Mesendoderm (in vitro differentiated cells): ENCODE measurements at regions not wholly inside any gene's neighbourhood (a gene's known extent, or its start where the extent isn't known, plus 50 kb on each side); places are given as distances from the start of the nearest gene placed in this dataset.

Experiments used
- DNase-seq: peaks from one replicate; pipeline ENCODE4 v3.0.0; 2013
- H2AK5ac ChIP-seq: 2 replicates; pipeline ENCODE4 v1.6.1; 2013; ENCODE audit warnings: low read length, inconsistent platforms
- H2BK120ac ChIP-seq: 2 replicates; pipeline ENCODE4 v1.6.1; 2013; ENCODE audit warnings: low read depth, mild to moderate bottlenecking, low read length, moderate library complexity, mixed read lengths
- H2BK15ac ChIP-seq: replicated peaks from 2 replicates; pipeline ENCODE4 v1.6.1; 2013; ENCODE audit warnings: low read depth, mild to moderate bottlenecking, moderate library complexity
- H2BK5ac ChIP-seq: 2 replicates; pipeline ENCODE4 v1.6.1; 2013; ENCODE audit warnings: low read length, inconsistent platforms
- H3K18ac ChIP-seq: 2 replicates; pipeline ENCODE4 v1.6.1; 2013; ENCODE audit warnings: mild to moderate bottlenecking, low read length, mixed read lengths
- H3K23ac ChIP-seq: one replicate; pipeline ENCODE4 v1.6.1; 2013; ENCODE audit warnings: low read length
- H3K27ac ChIP-seq: 2 replicates; pipeline ENCODE4 v1.5.1; 2013; ENCODE audit warnings: low read depth, mild to moderate bottlenecking, inconsistent platforms, low read length, moderate library complexity
- H3K27me3 ChIP-seq: 2 replicates; pipeline ENCODE4 v1.6.1; 2013; ENCODE audit warnings: low read length, control low read depth, mild to moderate bottlenecking, inconsistent platforms; ENCODE audit not compliant: insufficient read depth, poor library complexity
- H3K36me3 ChIP-seq: 2 replicates; pipeline ENCODE4 v1.6.1; 2013; ENCODE audit warnings: low read length, inconsistent platforms; ENCODE audit not compliant: control insufficient read depth, insufficient read depth
- H3K4ac ChIP-seq: one replicate; pipeline ENCODE4 v1.6.1; 2013; ENCODE audit warnings: low read depth, mild to moderate bottlenecking, low read length, moderate library complexity
- H3K4me1 ChIP-seq: 2 replicates; pipeline ENCODE4 v1.6.1; 2013; ENCODE audit warnings: low read depth, low read length, inconsistent platforms; ENCODE audit not compliant: control insufficient read depth
- H3K4me2 ChIP-seq: 2 replicates; pipeline ENCODE4 v1.6.1; 2013; ENCODE audit warnings: low read length
- H3K4me3 ChIP-seq: 2 replicates; pipeline ENCODE4 v1.5.1; 2013; ENCODE audit warnings: mild to moderate bottlenecking, low read length
- H3K56ac ChIP-seq: one replicate; pipeline ENCODE4 v1.6.1; 2013; ENCODE audit warnings: low read length
- H3K79me1 ChIP-seq: 2 replicates; pipeline ENCODE4 v1.6.1; 2013; ENCODE audit warnings: low read length, inconsistent platforms
- H3K79me2 ChIP-seq: 2 replicates; pipeline ENCODE4 v1.6.1; 2013; ENCODE audit warnings: mild to moderate bottlenecking, low read length; ENCODE audit not compliant: control insufficient read depth, insufficient read depth
- H3K9ac ChIP-seq: 2 replicates; pipeline ENCODE4 v1.6.1; 2013; ENCODE audit warnings: low read length, inconsistent platforms
- H4K5ac ChIP-seq: one replicate; pipeline ENCODE4 v1.6.1; 2013; ENCODE audit warnings: low read length
- H4K8ac ChIP-seq: one replicate; pipeline ENCODE4 v1.6.1; 2013; ENCODE audit warnings: low read depth, mild to moderate bottlenecking, control low read depth, low read length, moderate library complexity
- WGBS: extraction: QIAGEN DNeasy Blood & Tissue Kit; methylation state at CpG from one replicate; pipeline ENCODE4 v1.1.7; 2013; ENCODE audit warnings: low lambda C conversion rate, missing lambda C conversion rate; ENCODE audit not compliant: insufficient coverage; ENCODE audit errors: extremely low coverage; 5-methylcytosine and 5-hydroxymethylcytosine counted together

DNA sequence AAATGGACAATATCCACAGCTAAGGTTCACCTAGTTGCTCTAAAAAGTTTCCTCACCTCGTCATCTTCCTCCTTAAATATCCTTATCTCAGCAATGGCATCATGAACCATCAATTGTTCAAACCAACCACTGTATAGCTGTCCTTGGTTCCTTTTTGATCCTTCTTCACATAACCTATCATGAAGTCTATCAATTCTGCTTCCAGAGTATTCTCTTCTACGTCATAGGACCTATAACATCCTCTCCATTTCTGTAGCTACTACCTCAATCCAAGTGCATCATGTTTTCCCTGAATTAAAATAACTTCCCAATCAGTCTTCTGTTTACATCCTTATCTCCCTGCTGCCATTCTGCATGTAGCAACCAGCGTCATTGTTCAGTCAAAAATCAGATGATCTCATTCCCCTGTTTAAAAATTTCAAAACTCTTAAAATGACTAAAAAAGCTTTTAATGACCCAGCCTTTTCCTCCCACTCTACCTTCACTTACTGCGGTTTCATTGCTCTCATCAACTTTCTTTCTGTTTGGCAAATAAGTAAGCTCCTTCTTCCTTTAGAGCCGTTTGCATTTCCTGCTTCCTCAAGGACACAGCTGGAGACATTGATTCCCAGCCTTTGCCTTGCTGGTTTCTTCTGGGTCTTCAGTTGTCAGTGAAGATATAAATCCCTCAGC lies 223.9 kb upstream of the MIR17HG start:
- H3K36me3 ChIP-seq = no peaks in the 10 kb centered on the region
- H4K5ac ChIP-seq = no peak overlapping the region
- no peak overlapping the region for H3K27ac ChIP-seq
- H3K27me3 ChIP-seq = no peaks in the 10 kb centered on the region
- H3K79me2 ChIP-seq = no peaks in the 10 kb centered on the region
- H2AK5ac ChIP-seq = no peak overlapping the region
- H2BK5ac ChIP-seq = no peak overlapping the region
- H2BK15ac ChIP-seq = peak overlapping the region; percentile 45
- H3K4me2 ChIP-seq = no peak overlapping the region
- H3K4ac ChIP-seq = no peak overlapping the region
- peak; percentile 72 for DNase-seq
- H3K18ac ChIP-seq = no peak overlapping the region
- no peak overlapping the region for H3K4me3 ChIP-seq
- H3K4me1 ChIP-seq = peaks cover 3% of the 10 kb centered on the region
- H2BK120ac ChIP-seq = no peak overlapping the region
- no CpG with 5 or more reads among the region's 5 CpGs for WGBS
- no peaks in the 10 kb centered on the region for H3K79me1 ChIP-seq
- no peak overlapping the region for H3K9ac ChIP-seq
- H3K23ac ChIP-seq = no peak overlapping the region
- H3K56ac ChIP-seq = no peak overlapping the region
- no peak overlapping the region for H4K8ac ChIP-seq

DNA sequence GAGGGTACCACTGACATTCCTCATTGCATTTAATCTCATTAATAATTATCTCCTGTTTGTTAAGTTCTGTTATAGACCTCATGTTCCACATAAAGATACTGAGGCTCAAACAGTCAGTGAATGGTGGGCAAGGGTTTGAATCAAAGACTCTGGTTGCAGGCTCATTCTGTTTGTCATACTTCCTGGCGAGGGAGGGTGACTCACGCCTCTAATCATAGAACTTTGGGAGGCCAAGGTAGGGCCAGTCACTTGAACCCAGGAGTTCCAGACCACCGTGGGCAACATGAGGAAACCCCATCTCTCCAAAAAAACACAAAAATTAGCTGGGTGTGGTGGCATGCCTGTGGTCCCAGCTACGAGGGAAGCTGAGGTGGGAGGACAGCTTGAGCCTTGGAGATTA lies 220.7 kb upstream of the MIR17HG start:
- Histone ChIP-seq H3K27me3 (no peaks in the 10 kb centered on the region), H3K4me3 (no peak overlapping the region), H3K79me1 (no peaks in the 10 kb centered on the region), H3K9ac (no peak overlapping the region), H3K4me1 (peaks cover 3% of the 10 kb centered on the region), H3K4ac (no peak overlapping the region), H2AK5ac (no peak overlapping the region), H2BK5ac (no peak overlapping the region), H3K56ac (no peak overlapping the region), H3K27ac (no peak overlapping the region), H4K8ac (no peak overlapping the region), H3K4me2 (no peak overlapping the region), H3K23ac (no peak overlapping the region), H3K79me2 (no peaks in the 10 kb centered on the region), H4K5ac (no peak overlapping the region), H3K36me3 (no peaks in the 10 kb centered on the region), H2BK15ac (no peak overlapping the region), H2BK120ac (no peak overlapping the region), H3K18ac (no peak overlapping the region)
- no CpG with 5 or more reads among the region's 4 CpGs for WGBS
- DNase-seq = no peak

DNA sequence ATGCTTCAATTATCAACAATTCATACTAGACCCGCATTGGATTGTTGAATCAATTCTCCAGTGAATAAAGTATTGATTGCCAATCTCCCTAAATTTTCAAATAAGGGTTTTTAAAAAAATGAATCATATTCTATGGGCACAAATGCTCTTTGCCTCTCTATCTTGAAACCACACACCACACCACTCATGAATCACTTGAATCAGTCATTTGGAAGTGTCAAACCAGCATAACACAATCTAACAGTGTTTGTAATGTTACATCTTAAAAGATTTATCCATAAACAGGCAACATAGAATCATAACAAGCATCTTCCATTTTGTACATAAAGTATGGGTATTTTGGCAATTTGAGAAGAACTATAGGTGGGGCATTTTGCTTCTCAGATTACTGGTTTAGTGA lies 219.5 kb upstream of the MIR17HG start:
- H3K23ac ChIP-seq = no peak overlapping the region
- H2BK5ac ChIP-seq = no peak overlapping the region
- no peak overlapping the region for H2BK120ac ChIP-seq
- no peaks in the 10 kb centered on the region for H3K79me1 ChIP-seq
- H4K5ac ChIP-seq = no peak overlapping the region
- H3K4ac ChIP-seq = no peak overlapping the region
- no peak overlapping the region for H3K56ac ChIP-seq
- H3K18ac ChIP-seq = no peak overlapping the region
- H3K27me3 ChIP-seq = no peaks in the 10 kb centered on the region
- no peak overlapping the region for H2BK15ac ChIP-seq
- peaks cover 3% of the 10 kb centered on the region for H3K4me1 ChIP-seq
- no peak overlapping the region for H3K9ac ChIP-seq
- WGBS = no CpG with 5 or more reads among the region's 1 CpG
- DNase-seq = no peak
- H2AK5ac ChIP-seq = no peak overlapping the region
- H3K4me2 ChIP-seq = no peak overlapping the region
- no peaks in the 10 kb centered on the region for H3K79me2 ChIP-seq
- no peak overlapping the region for H4K8ac ChIP-seq
- no peak overlapping the region for H3K27ac ChIP-seq
- H3K4me3 ChIP-seq = no peak overlapping the region
- no peaks in the 10 kb centered on the region for H3K36me3 ChIP-seq

DNA sequence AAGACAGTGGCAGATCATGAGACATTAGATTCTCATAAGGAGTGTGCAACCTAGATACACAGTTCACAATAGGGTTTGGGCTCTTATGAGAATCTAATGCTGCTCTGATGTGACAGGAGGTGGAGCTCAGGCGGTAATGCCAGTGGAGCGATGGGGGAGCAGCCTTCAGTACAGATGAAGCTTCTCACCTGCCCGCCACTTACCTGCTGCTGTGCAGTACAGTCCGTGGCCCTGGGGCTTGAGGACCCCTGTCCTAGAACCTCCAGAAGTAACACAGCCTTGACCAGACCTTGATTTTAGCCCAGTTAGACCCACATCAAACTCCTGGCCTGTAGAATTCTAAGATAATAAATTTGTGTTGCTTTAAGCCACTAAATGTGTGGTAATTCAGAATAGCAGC lies 215.1 kb upstream of the MIR17HG start:
- Histone ChIP-seq H2BK120ac (no peak overlapping the region), H2BK15ac (no peak overlapping the region), H3K9ac (no peak overlapping the region), H3K27ac (no peak overlapping the region), H4K5ac (no peak overlapping the region), H3K4me2 (no peak overlapping the region), H2BK5ac (no peak overlapping the region), H3K36me3 (no peaks in the 10 kb centered on the region), H3K56ac (no peak overlapping the region), H3K18ac (no peak overlapping the region), H2AK5ac (no peak overlapping the region), H3K4me1 (no peaks in the 10 kb centered on the region), H3K79me2 (no peaks in the 10 kb centered on the region), H3K23ac (no peak overlapping the region), H3K27me3 (no peaks in the 10 kb centered on the region), H4K8ac (no peak overlapping the region), H3K79me1 (no peaks in the 10 kb centered on the region), H3K4me3 (no peak overlapping the region), H3K4ac (no peak overlapping the region)
- no peak for DNase-seq
- no CpG with 5 or more reads among the region's 4 CpGs for WGBS

DNA sequence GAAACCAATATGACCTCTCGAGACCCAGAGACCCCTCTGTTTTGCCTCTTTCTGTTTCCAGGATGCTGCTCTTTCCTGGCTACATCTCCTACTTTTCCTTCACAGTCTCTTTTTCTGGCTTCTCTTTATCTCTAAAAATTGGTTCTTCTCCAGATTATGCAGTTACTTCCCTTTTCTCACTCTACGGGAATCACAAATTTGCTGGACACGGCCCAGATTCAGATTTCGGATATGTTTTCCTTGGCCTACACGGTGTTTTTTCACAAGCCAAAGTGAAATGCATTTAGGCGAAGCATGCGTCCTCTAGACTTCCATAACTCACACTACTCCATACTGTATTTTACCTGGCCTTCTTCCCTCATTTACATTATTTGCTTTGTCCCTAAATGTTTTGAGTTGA lies 214.7 kb upstream of the MIR17HG start:
- Histone ChIP-seq H4K5ac (no peak overlapping the region), H2BK120ac (no peak overlapping the region), H3K36me3 (no peaks in the 10 kb centered on the region), H3K4ac (no peak overlapping the region), H2AK5ac (no peak overlapping the region), H2BK15ac (no peak overlapping the region), H3K4me1 (no peaks in the 10 kb centered on the region), H3K27me3 (no peaks in the 10 kb centered on the region), H3K79me1 (no peaks in the 10 kb centered on the region), H2BK5ac (no peak overlapping the region), H3K56ac (no peak overlapping the region), H4K8ac (no peak overlapping the region), H3K4me2 (no peak overlapping the region), H3K27ac (no peak overlapping the region), H3K4me3 (no peak overlapping the region), H3K79me2 (no peaks in the 10 kb centered on the region), H3K23ac (no peak overlapping the region), H3K9ac (no peak overlapping the region), H3K18ac (no peak overlapping the region)
- no peak for DNase-seq
- WGBS = no CpG with 5 or more reads among the region's 7 CpGs
